Ishikawa (cell line): ENCODE measurements at regions not wholly inside any gene's neighbourhood (a gene's known extent, or its start where the extent isn't known, plus 50 kb on each side); places are given as distances from the start of the nearest gene placed in this dataset.

Experiments used
- CEBPB ChIP-seq: IDR thresholded peaks from 2 replicates; pipeline ENCODE4 v1.6.1; 2012
- CREB1 ChIP-seq: IDR thresholded peaks from 2 replicates; pipeline ENCODE4 v1.6.1; 2012; ENCODE audit warnings: low read depth
- EGR1 ChIP-seq: IDR thresholded peaks from 2 replicates; pipeline ENCODE4 v1.6.1; 2012
- EP300 ChIP-seq: IDR thresholded peaks from 2 replicates; pipeline ENCODE4 v1.6.1; 2012; ENCODE audit warnings: borderline replicate concordance
- FOXM1 ChIP-seq: IDR thresholded peaks from 2 replicates; pipeline ENCODE4 v1.6.1; 2012; ENCODE audit warnings: low read depth, borderline replicate concordance
- NFIC ChIP-seq: IDR thresholded peaks from 2 replicates; pipeline ENCODE4 v1.6.1; 2012
- RAD21 ChIP-seq: IDR thresholded peaks from 2 replicates; pipeline ENCODE4 v1.6.1; 2012; ENCODE audit warnings: low read depth
- TAF1 ChIP-seq: IDR thresholded peaks from 2 replicates; pipeline ENCODE4 v1.6.1; 2012; ENCODE audit warnings: low read depth, mild to moderate bottlenecking
- TCF12 ChIP-seq: IDR thresholded peaks from 2 replicates; pipeline ENCODE4 v1.6.1; 2012; ENCODE audit warnings: low read depth
- TF ChIP-seq, protein P1 (sequence below): IDR thresholded peaks from 2 replicates; pipeline ENCODE4 v1.6.1; 2012; ENCODE audit warnings: low read depth, mild to moderate bottlenecking
- TF ChIP-seq, protein P2 (sequence below): IDR thresholded peaks from 2 replicates; pipeline ENCODE4 v1.6.1; 2012

DNA sequence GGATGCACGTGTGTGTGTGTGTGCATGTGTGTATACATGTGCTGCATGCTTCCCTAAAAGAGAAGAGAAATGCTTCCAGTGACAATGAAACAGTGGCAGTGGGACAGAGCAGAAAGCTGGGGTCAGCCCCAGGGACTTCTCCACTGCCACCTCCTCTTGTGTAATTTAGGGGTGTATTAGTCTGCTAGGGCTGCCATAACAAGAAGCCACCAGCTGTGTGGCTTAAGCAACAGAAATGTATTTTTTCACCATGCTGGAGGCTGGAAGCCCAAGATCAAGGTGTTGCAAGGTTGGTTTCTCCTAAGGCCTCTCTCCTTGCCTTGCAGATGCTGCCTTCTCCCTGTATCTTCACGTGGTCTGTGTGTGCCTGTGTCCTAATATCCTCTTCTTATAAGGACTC is 190.5 kb downstream of the CXCL12 start:
- TF ChIP-seq, protein P1, sequence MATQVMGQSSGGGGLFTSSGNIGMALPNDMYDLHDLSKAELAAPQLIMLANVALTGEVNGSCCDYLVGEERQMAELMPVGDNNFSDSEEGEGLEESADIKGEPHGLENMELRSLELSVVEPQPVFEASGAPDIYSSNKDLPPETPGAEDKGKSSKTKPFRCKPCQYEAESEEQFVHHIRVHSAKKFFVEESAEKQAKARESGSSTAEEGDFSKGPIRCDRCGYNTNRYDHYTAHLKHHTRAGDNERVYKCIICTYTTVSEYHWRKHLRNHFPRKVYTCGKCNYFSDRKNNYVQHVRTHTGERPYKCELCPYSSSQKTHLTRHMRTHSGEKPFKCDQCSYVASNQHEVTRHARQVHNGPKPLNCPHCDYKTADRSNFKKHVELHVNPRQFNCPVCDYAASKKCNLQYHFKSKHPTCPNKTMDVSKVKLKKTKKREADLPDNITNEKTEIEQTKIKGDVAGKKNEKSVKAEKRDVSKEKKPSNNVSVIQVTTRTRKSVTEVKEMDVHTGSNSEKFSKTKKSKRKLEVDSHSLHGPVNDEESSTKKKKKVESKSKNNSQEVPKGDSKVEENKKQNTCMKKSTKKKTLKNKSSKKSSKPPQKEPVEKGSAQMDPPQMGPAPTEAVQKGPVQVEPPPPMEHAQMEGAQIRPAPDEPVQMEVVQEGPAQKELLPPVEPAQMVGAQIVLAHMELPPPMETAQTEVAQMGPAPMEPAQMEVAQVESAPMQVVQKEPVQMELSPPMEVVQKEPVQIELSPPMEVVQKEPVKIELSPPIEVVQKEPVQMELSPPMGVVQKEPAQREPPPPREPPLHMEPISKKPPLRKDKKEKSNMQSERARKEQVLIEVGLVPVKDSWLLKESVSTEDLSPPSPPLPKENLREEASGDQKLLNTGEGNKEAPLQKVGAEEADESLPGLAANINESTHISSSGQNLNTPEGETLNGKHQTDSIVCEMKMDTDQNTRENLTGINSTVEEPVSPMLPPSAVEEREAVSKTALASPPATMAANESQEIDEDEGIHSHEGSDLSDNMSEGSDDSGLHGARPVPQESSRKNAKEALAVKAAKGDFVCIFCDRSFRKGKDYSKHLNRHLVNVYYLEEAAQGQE: no peak
- TF ChIP-seq CEBPB (no peak), FOXM1 (no peak), EP300 (no peak), TAF1 (no peak), EGR1 (no peak), TCF12 (no peak), RAD21 (no peak), CREB1 (no peak), NFIC (no peak)
- TF ChIP-seq, protein P2, sequence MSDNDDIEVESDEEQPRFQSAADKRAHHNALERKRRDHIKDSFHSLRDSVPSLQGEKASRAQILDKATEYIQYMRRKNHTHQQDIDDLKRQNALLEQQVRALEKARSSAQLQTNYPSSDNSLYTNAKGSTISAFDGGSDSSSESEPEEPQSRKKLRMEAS: no peak
